Caco-2 (cell line): ENCODE measurements at regions not wholly inside any gene's neighbourhood (a gene's known extent, or its start where the extent isn't known, plus 50 kb on each side); places are given as distances from the start of the nearest gene placed in this dataset.

Source experiments
- BruUV-seq: library from RNA; stranded (reverse); fragments of 400-500 nt; replicated peaks from 2 replicates; lab custom pipeline; 2021; lab: Mats Ljungman, UMichigan
- CTCF ChIA-PET: fragments of 300-600 bp; sonication (Branson Sonifier 250); formaldehyde crosslinking; loops from one replicate; lab custom pipeline; 2022; ENCODE audit warnings: antibody characterized with exemption; lab: Charles Lee
- POLR2A ChIA-PET: fragments of 300-600 bp; sonication (Branson Sonifier 250); formaldehyde crosslinking; loops from one replicate; lab custom pipeline; 2022; ENCODE audit warnings: antibody characterized with exemption; lab: Charles Lee
- DNase-seq, 2 experiments: peaks; one replicate each; pipeline versions ENCODE4 v3.0.0 to v3.0.0-alpha.2; 2020 to 2022
- H3K27me3 ChIP-seq: replicated peaks from 2 replicates; pipeline ENCODE4 v1.6.0; 2011; ENCODE audit warnings: low read length; ENCODE audit not compliant: control insufficient read depth, insufficient read depth
- H3K36me3 ChIP-seq: 2 replicates; pipeline ENCODE4 v1.5.1; 2011; ENCODE audit warnings: low read length; ENCODE audit not compliant: control insufficient read depth, insufficient read depth
- H3K4me1 ChIP-seq: fragments of 250-450 bp; sonication (Bioruptor Pico); 2 replicates; pipeline ENCODE4 v1.5.1; 2020; ENCODE audit warnings: mild to moderate bottlenecking
- H3K4me3 ChIP-seq: 2 replicates; pipeline ENCODE4 v1.5.1; 2011; ENCODE audit warnings: low read depth, mild to moderate bottlenecking, control low read depth, low read length
- H3K9me3 ChIP-seq: fragments of 250-450 bp; sonication (Bioruptor Pico); 2 replicates; pipeline ENCODE4 v1.5.1; 2020; ENCODE audit warnings: mild to moderate bottlenecking, moderate library complexity
- H3K27ac Mint-ChIP-seq: one replicate; pipeline ENCODE4 v1.8.0; 2022; ENCODE audit warnings: mixed read lengths; ENCODE audit not compliant: unreplicated experiment
- H3K27me3 Mint-ChIP-seq: one replicate; pipeline ENCODE4 v1.8.0; 2022; ENCODE audit warnings: mixed read lengths; ENCODE audit not compliant: insufficient read depth, unreplicated experiment
- H3K36me3 Mint-ChIP-seq: one replicate; pipeline ENCODE4 v1.8.0; 2022; ENCODE audit warnings: mild to moderate bottlenecking, mixed read lengths; ENCODE audit not compliant: insufficient read depth, unreplicated experiment
- H3K4me1 Mint-ChIP-seq: one replicate; pipeline ENCODE4 v1.8.0; 2022; ENCODE audit warnings: low read depth, mixed read lengths; ENCODE audit not compliant: unreplicated experiment
- H3K4me3 Mint-ChIP-seq: one replicate; pipeline ENCODE4 v1.8.0; 2022; ENCODE audit warnings: mild to moderate bottlenecking, moderate library complexity, mixed read lengths; ENCODE audit not compliant: unreplicated experiment
- H3K9me3 Mint-ChIP-seq: one replicate; pipeline ENCODE4 v1.8.0; 2022; ENCODE audit warnings: mixed read lengths; ENCODE audit not compliant: unreplicated experiment
- CTCF ChIP-seq, 2 experiments: fragments of 200-600 bp in 1 of 2; IDR thresholded peaks; 1 replicate in 1 of 2; 2 replicates in 1 of 2; pipeline versions ENCODE4 v1.5.1 to v1.8.0; 2011 to 2022; ENCODE audit warnings: antibody characterized with exemption in 1 of 2, control low read depth in 1 of 2, inconsistent platforms in 1 of 2, low read depth in 1 of 2, low read length in 1 of 2, mild to moderate bottlenecking in 1 of 2, moderate library complexity in 1 of 2; ENCODE audit not compliant: insufficient read depth in 1 of 2, severe bottlenecking in 1 of 2, unreplicated experiment in 1 of 2
- intact Hi-C: fragments of 100-400 bp; cut with micrococcal nuclease; formaldehyde crosslinking; loops from one replicate; pipeline ENCODE4 v1.10.0; 2022; ENCODE audit not compliant: unreplicated experiment

- peaks cover 9% of the 10 kb centered on the region for H3K9me3 Mint-ChIP-seq
- H3K27me3 ChIP-seq, result no peaks in the 10 kb centered on the region
- no peak for TF ChIP-seq CTCF (IDR thresholded peaks at IDR 0.05; ENCODE audit: insufficient read depth in 1 of 2, low read depth in 1 of 2, low read length in 1 of 2, severe bottlenecking in 1 of 2, unreplicated experiment in 1 of 2)
- peaks cover 16% of the 10 kb centered on the region for H3K36me3 Mint-ChIP-seq
- no peak overlapping the region for H3K4me3 ChIP-seq
- peak overlapping the region; percentile 45 for H3K4me3 Mint-ChIP-seq
- H3K36me3 ChIP-seq, result no peaks in the 10 kb centered on the region; the same call in 1 of the 2 replicates
- H3K27me3 Mint-ChIP-seq, result no peaks in the 10 kb centered on the region
- H3K9me3 ChIP-seq, result no peaks in the 10 kb centered on the region
- no peak for DNase-seq
- H3K4me1 ChIP-seq, result peaks cover 63% of the 10 kb centered on the region
- ChIA-PET CTCF (interaction anchor here (0.5 to 0.6 kb wide), 2 partner anchors 19 to 53 kb away, joined by 3 to 4 read pairs; no protein-coding TSS in a partner anchor), POLR2A (no interaction called here)
- intact Hi-C loops, result no loop called here
- peaks cover 42% of the 10 kb centered on the region for H3K4me1 Mint-ChIP-seq
- TSS peak; percentile 47 for BruUV-seq
- H3K27ac Mint-ChIP-seq, result peak overlapping the region; percentile 94
These were observed 340.7 kb upstream of the C2CD4B start for GRCh38 chr15:62505762-62506161.

- H3K9me3 ChIP-seq, result no peaks in the 10 kb centered on the region
- H3K4me3 ChIP-seq, result no peak overlapping the region
- peaks cover 16% of the 10 kb centered on the region for H3K36me3 Mint-ChIP-seq
- no peaks in the 10 kb centered on the region for H3K27me3 ChIP-seq
- intact Hi-C loops, result no loop called here
- peak overlapping the region; percentile 94 for H3K27ac Mint-ChIP-seq
- H3K4me3 Mint-ChIP-seq, result peak overlapping the region; percentile 45
- DNase-seq, result peak in 1 of 2 experiments; percentile 53
- peaks cover 47% of the 10 kb centered on the region for H3K4me1 Mint-ChIP-seq
- CTCF ChIA-PET, result interaction anchor here (0.5 to 1.0 kb wide), 3 partner anchors 19 to 55 kb away, joined by 3 to 4 read pairs (median 3); no protein-coding TSS in a partner anchor
- peaks cover 63% of the 10 kb centered on the region for H3K4me1 ChIP-seq
- H3K9me3 Mint-ChIP-seq, result peaks cover 9% of the 10 kb centered on the region
- BruUV-seq, result no TSS peak
- no peak for TF ChIP-seq CTCF (IDR thresholded peaks at IDR 0.05; ENCODE audit: insufficient read depth in 1 of 2, low read depth in 1 of 2, low read length in 1 of 2, severe bottlenecking in 1 of 2, unreplicated experiment in 1 of 2)
- no peaks in the 10 kb centered on the region; the same call in 1 of the 2 replicates for H3K36me3 ChIP-seq
- POLR2A ChIA-PET, result no interaction called here
- no peaks in the 10 kb centered on the region for H3K27me3 Mint-ChIP-seq
These were observed 341.2 kb upstream of the C2CD4B start for GRCh38 chr15:62506217-62506805.

- no peak for DNase-seq
- Mint-ChIP-seq H3K4me3 (no peak overlapping the region), H3K27me3 (no peaks in the 10 kb centered on the region), H3K9me3 (peaks cover 5% of the 10 kb centered on the region), H3K4me1 (peaks cover 43% of the 10 kb centered on the region), H3K36me3 (peaks cover 18% of the 10 kb centered on the region), H3K27ac (no peak overlapping the region)
- H3K9me3 ChIP-seq, result no peaks in the 10 kb centered on the region
- CTCF ChIA-PET, result no interaction called here
- H3K36me3 ChIP-seq, result no peaks in the 10 kb centered on the region; the same call in 1 of the 2 replicates
- TF ChIP-seq CTCF (IDR thresholded peaks at IDR 0.05; ENCODE audit: insufficient read depth in 1 of 2, low read depth in 1 of 2, low read length in 1 of 2, severe bottlenecking in 1 of 2, unreplicated experiment in 1 of 2), result no peak
- BruUV-seq, result no TSS peak
- POLR2A ChIA-PET, result no interaction called here
- intact Hi-C loops, result no loop called here
- H3K27me3 ChIP-seq, result no peaks in the 10 kb centered on the region
- H3K4me1 ChIP-seq, result peaks cover 56% of the 10 kb centered on the region
- no peak overlapping the region for H3K4me3 ChIP-seq
These were observed 344.4 kb upstream of the C2CD4B start for GRCh38 chr15:62509395-62509958.
